Panc1 (cell line): ENCODE measurements at regions not wholly inside any gene's neighbourhood (a gene's known extent, or its start where the extent isn't known, plus 50 kb on each side); places are given as distances from the start of the nearest gene placed in this dataset.

Source experiments
- ATAC-seq: fragments of 200-7000 bp; cut with Tn5 transposase; 2 replicates; pipeline ENCODE4 v1.9.1; 2020; ENCODE audit warnings: mild to moderate bottlenecking, moderate library complexity
- BruUV-seq: library from RNA; stranded (reverse); fragments of 400-500 nt; replicated peaks from 2 replicates; lab custom pipeline; 2021; lab: Mats Ljungman, UMichigan
- CTCF ChIA-PET: fragments of 300-600 bp; sonication (Branson Sonifier 250); formaldehyde crosslinking; loops from one replicate; lab custom pipeline; 2022; ENCODE audit warnings: antibody characterized with exemption; lab: Charles Lee
- POLR2A ChIA-PET: fragments of 300-600 bp; sonication (Branson Sonifier 250); formaldehyde crosslinking; loops from one replicate; lab custom pipeline; 2022; ENCODE audit warnings: antibody characterized with exemption; lab: Charles Lee
- DNase-seq: peaks from one replicate; pipeline ENCODE4 v3.0.0-alpha.2; 2010; ENCODE audit warnings: low read depth, low spot score
- H3K27ac ChIP-seq: 2 replicates; pipeline ENCODE4 v1.5.1; 2011; ENCODE audit warnings: mild to moderate bottlenecking, low read length, inconsistent platforms
- H3K27me3 ChIP-seq: fragments of 200-500 bp; sonication (Bioruptor generic); 2 replicates; pipeline ENCODE4 v1.6.0; 2014; ENCODE audit warnings: low read length, inconsistent platforms; ENCODE audit not compliant: control insufficient read depth, insufficient read depth
- H3K36me3 ChIP-seq: fragments of 200-500 bp; sonication (Bioruptor generic); 2 replicates; pipeline ENCODE4 v1.5.1; 2014; ENCODE audit warnings: inconsistent platforms, mild to moderate bottlenecking, low read length, moderate library complexity; ENCODE audit not compliant: control insufficient read depth, insufficient read depth
- H3K4me1 ChIP-seq: 2 replicates; pipeline ENCODE4 v1.5.1; 2011; ENCODE audit warnings: inconsistent platforms, mild to moderate bottlenecking, low read length, moderate library complexity; ENCODE audit not compliant: control insufficient read depth, insufficient read depth
- H3K4me3 ChIP-seq, 2 experiments: 2 replicates each; pipeline ENCODE4 v1.5.1; 2011 to 2012; ENCODE audit warnings: low read depth in 2 of 2, low read length in 2 of 2, mild to moderate bottlenecking in 2 of 2, inconsistent platforms in 1 of 2, moderate library complexity in 1 of 2
- H3K9me3 ChIP-seq: fragments of 200-500 bp; sonication (Bioruptor generic); 2 replicates; pipeline ENCODE4 v1.5.1; 2014; ENCODE audit warnings: low read depth, mild to moderate bottlenecking, inconsistent platforms, low read length, moderate library complexity; ENCODE audit not compliant: control insufficient read depth, insufficient read depth
- POLR2AphosphoS5 ChIP-seq: IDR thresholded peaks from 2 replicates; pipeline ENCODE4 v1.6.1; 2012; ENCODE audit warnings: mild to moderate bottlenecking, low read depth, low read length, moderate library complexity
- SIN3A ChIP-seq: IDR thresholded peaks from 2 replicates; pipeline ENCODE4 v1.6.1; 2012; ENCODE audit warnings: low read depth, mild to moderate bottlenecking, low read length, moderate library complexity, borderline replicate concordance; ENCODE audit not compliant: insufficient read depth
- TCF7L2 ChIP-seq: IDR thresholded peaks from 2 replicates; pipeline ENCODE4 v1.6.1; 2011; ENCODE audit warnings: mild to moderate bottlenecking, low read depth, low read length, inconsistent platforms
- in situ Hi-C: cut with HindIII; loops from 2 replicates; pipeline ENCODE4 v1.10.0; 2016; ENCODE audit warnings: low sequenced_read_pairs, low pct_unique_long_range_greater_than_20kb
- intact Hi-C: fragments of 100-400 bp; cut with micrococcal nuclease; formaldehyde crosslinking; loops from one replicate; pipeline ENCODE4 v1.10.0; 2022; ENCODE audit not compliant: unreplicated experiment
- TF ChIP-seq, protein P1 (sequence below): fragments of 450-650 bp; IDR thresholded peaks from 2 replicates; pipeline ENCODE4 v1.5.1; 2017; ENCODE audit warnings: mild to moderate bottlenecking
- TF ChIP-seq, protein P2 (sequence below), 2 experiments: IDR thresholded peaks; 2 replicates each; pipeline ENCODE4 v1.6.1; 2011 to 2012; ENCODE audit warnings: low read depth in 2 of 2, control low read depth in 1 of 2, low read length in 1 of 2, mild to moderate bottlenecking in 1 of 2, moderate library complexity in 1 of 2; ENCODE audit not compliant: insufficient read depth in 1 of 2

DNA sequence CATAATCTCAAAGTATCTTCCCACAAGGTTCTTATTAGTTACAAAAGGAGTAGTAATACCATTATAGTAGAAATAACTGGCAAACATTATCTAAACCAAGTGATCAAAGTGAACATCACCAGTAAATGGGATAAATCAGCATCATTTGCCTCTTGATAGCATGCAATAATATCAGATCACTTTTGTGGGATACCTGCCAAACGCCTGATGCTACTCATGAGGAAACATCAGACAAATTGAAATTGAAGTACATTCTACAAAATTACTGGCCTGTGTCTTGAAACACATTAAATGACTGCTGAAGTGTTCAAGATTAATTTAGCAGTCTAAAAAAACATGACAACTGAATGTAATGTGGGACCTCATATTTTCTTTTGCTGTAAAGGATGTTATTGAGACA, 208.1 kb downstream of the TINAG start:
- H3K36me3 ChIP-seq: no peaks in the 10 kb centered on the region
- ATAC-seq: no peak
- H3K27me3 ChIP-seq: no peaks in the 10 kb centered on the region
- in situ Hi-C loops: no loop called here
- ChIA-PET POLR2A (no interaction called here), CTCF (no interaction called here)
- BruUV-seq: no TSS peak
- intact Hi-C loops: no loop called here
- no peak overlapping the region for H3K4me3 ChIP-seq
- DNase-seq: no peak
- TF ChIP-seq POLR2AphosphoS5 (no peak), SIN3A (no peak), TCF7L2 (no peak)
- TF ChIP-seq, protein P1, sequence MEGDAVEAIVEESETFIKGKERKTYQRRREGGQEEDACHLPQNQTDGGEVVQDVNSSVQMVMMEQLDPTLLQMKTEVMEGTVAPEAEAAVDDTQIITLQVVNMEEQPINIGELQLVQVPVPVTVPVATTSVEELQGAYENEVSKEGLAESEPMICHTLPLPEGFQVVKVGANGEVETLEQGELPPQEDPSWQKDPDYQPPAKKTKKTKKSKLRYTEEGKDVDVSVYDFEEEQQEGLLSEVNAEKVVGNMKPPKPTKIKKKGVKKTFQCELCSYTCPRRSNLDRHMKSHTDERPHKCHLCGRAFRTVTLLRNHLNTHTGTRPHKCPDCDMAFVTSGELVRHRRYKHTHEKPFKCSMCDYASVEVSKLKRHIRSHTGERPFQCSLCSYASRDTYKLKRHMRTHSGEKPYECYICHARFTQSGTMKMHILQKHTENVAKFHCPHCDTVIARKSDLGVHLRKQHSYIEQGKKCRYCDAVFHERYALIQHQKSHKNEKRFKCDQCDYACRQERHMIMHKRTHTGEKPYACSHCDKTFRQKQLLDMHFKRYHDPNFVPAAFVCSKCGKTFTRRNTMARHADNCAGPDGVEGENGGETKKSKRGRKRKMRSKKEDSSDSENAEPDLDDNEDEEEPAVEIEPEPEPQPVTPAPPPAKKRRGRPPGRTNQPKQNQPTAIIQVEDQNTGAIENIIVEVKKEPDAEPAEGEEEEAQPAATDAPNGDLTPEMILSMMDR: no peak
- TF ChIP-seq, protein P2, sequence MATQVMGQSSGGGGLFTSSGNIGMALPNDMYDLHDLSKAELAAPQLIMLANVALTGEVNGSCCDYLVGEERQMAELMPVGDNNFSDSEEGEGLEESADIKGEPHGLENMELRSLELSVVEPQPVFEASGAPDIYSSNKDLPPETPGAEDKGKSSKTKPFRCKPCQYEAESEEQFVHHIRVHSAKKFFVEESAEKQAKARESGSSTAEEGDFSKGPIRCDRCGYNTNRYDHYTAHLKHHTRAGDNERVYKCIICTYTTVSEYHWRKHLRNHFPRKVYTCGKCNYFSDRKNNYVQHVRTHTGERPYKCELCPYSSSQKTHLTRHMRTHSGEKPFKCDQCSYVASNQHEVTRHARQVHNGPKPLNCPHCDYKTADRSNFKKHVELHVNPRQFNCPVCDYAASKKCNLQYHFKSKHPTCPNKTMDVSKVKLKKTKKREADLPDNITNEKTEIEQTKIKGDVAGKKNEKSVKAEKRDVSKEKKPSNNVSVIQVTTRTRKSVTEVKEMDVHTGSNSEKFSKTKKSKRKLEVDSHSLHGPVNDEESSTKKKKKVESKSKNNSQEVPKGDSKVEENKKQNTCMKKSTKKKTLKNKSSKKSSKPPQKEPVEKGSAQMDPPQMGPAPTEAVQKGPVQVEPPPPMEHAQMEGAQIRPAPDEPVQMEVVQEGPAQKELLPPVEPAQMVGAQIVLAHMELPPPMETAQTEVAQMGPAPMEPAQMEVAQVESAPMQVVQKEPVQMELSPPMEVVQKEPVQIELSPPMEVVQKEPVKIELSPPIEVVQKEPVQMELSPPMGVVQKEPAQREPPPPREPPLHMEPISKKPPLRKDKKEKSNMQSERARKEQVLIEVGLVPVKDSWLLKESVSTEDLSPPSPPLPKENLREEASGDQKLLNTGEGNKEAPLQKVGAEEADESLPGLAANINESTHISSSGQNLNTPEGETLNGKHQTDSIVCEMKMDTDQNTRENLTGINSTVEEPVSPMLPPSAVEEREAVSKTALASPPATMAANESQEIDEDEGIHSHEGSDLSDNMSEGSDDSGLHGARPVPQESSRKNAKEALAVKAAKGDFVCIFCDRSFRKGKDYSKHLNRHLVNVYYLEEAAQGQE (IDR thresholded peaks at IDR 0.05; ENCODE audit: insufficient read depth in 1 of 2, low read depth in 2 of 2, low read length in 1 of 2): no peak
- no peak overlapping the region for H3K27ac ChIP-seq
- H3K4me1 ChIP-seq: no peaks in the 10 kb centered on the region
- no peaks in the 10 kb centered on the region for H3K9me3 ChIP-seq

DNA sequence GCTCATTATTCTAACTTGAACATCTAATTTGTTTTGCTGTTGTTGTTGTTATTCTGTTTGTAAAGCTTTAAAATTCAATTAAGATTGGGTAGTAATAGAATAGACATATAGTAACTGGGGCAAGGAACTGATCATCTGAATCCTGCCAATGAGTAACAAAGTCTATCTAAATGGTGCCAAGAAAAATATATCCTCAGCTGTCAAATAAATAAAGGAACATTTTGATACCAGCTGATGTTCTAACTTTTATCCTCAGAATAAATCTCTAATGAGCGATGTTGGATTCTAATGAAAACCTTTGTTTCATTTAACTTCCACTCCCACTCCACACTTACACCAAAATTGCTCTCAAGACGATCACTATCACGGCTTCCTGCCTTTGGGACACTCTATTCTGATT, 210.9 kb downstream of the TINAG start:
- DNase-seq: no peak
- ChIA-PET POLR2A (no interaction called here), CTCF (no interaction called here)
- Histone ChIP-seq H3K36me3 (no peaks in the 10 kb centered on the region), H3K27ac (no peak overlapping the region), H3K27me3 (no peaks in the 10 kb centered on the region), H3K4me3 (no peak overlapping the region), H3K4me1 (no peaks in the 10 kb centered on the region), H3K9me3 (no peaks in the 10 kb centered on the region)
- TF ChIP-seq, protein P1: no peak
- TF ChIP-seq POLR2AphosphoS5: no peak
- TF ChIP-seq, protein P2 (IDR thresholded peaks at IDR 0.05; ENCODE audit: insufficient read depth in 1 of 2, low read depth in 2 of 2, low read length in 1 of 2): no peak
- no peak for TF ChIP-seq SIN3A
- TF ChIP-seq TCF7L2: no peak
- ATAC-seq: no peak
- intact Hi-C loops: no loop called here
- in situ Hi-C loops: no loop called here
- BruUV-seq: no TSS peak
